K562 (cell line): ENCODE measurements at regions not wholly inside any gene's neighbourhood (a gene's known extent, or its start where the extent isn't known, plus 50 kb on each side); places are given as distances from the start of the nearest gene placed in this dataset.

Experiments used
- ARID1B ChIP-seq: fragments of 450-650 bp; IDR thresholded peaks from 2 replicates; pipeline ENCODE4 v1.6.1; 2016; ENCODE audit warnings: antibody characterized with exemption, mild to moderate bottlenecking, inconsistent platforms
- BCOR ChIP-seq: fragments of 450-650 bp; IDR thresholded peaks from 2 replicates; pipeline ENCODE4 v1.6.1; 2016
- BHLHE40 ChIP-seq: IDR thresholded peaks from 2 replicates; pipeline ENCODE4 v1.6.1; 2011; ENCODE audit warnings: low read length, improper control_type of control experiment
- C11orf30 ChIP-seq: fragments of 450-650 bp; IDR thresholded peaks from 2 replicates; pipeline ENCODE4 v1.6.1; 2016; ENCODE audit warnings: low read depth, mild to moderate bottlenecking
- CBFA2T3 ChIP-seq: fragments of 450-650 bp; IDR thresholded peaks from 2 replicates; pipeline ENCODE4 v1.6.1; 2017
- CCAR2 ChIP-seq: fragments of 200-400 bp; formaldehyde crosslinking; IDR thresholded peaks from 2 replicates; pipeline ENCODE4 v1.6.1; 2017; ENCODE audit warnings: mild to moderate bottlenecking, low read depth, low read length
- CREM ChIP-seq: IDR thresholded peaks from 2 replicates; pipeline ENCODE4 v1.6.1; 2014; ENCODE audit warnings: antibody characterized with exemption, low read depth
- CXXC5 ChIP-seq: fragments of 250-450 bp; sonication (Bioruptor Pico); IDR thresholded peaks from 2 replicates; pipeline ENCODE4 v1.8.0; 2022; ENCODE audit warnings: inconsistent platforms, mild to moderate bottlenecking, moderate library complexity
- DACH1 ChIP-seq: fragments of 450-650 bp; IDR thresholded peaks from 2 replicates; pipeline ENCODE4 v1.6.1; 2018; ENCODE audit not compliant: partially characterized antibody
- DPF2 ChIP-seq: fragments of 450-650 bp; IDR thresholded peaks from 2 replicates; pipeline ENCODE4 v1.6.1; 2016
- HES1 ChIP-seq: fragments of 450-650 bp; IDR thresholded peaks from 2 replicates; pipeline ENCODE4 v1.6.1; 2016; ENCODE audit warnings: low read depth, mild to moderate bottlenecking, moderate library complexity
- ILF3 ChIP-seq: fragments of 450-650 bp; IDR thresholded peaks from 2 replicates; pipeline ENCODE4 v1.6.1; 2018; ENCODE audit warnings: antibody characterized with exemption, mild to moderate bottlenecking, moderate library complexity, borderline replicate concordance
- MYC ChIP-seq, 2 experiments: fragments of 250-450 bp in 1 of 2; sonication (Bioruptor Pico) in 1 of 2; IDR thresholded peaks; 2 replicates each; pipeline versions ENCODE4 v1.5.1 to v1.6.1; 2012 to 2021; ENCODE audit warnings: low read depth in 2 of 2, borderline replicate concordance in 1 of 2, improper control_type of control experiment in 1 of 2, low read length in 1 of 2, mild to moderate bottlenecking in 1 of 2, moderate library complexity in 1 of 2
- NFE2 ChIP-seq: IDR thresholded peaks from 2 replicates; pipeline ENCODE4 v1.6.1; 2014; ENCODE audit warnings: antibody characterized with exemption, low read depth
- NFE2L1 ChIP-seq: fragments of 450-650 bp; IDR thresholded peaks from 2 replicates; pipeline ENCODE4 v1.6.1; 2016; ENCODE audit warnings: missing genetic modification characterization, low read depth, mild to moderate bottlenecking, missing compliant biosample characterization, moderate library complexity, borderline replicate concordance
- NRF1 ChIP-seq, 2 experiments: fragments of 450-650 bp; IDR thresholded peaks in 1 of 2; conservative IDR thresholded peaks in 1 of 2; 2 replicates each; pipeline ENCODE4 v1.6.1; 2014; ENCODE audit warnings: mild to moderate bottlenecking in 2 of 2
- RCOR1 ChIP-seq, 2 experiments: IDR thresholded peaks; 2 replicates each; pipeline ENCODE4 v1.6.1; 2012; ENCODE audit warnings: low read depth in 2 of 2, low read length in 2 of 2, borderline replicate concordance in 1 of 2, improper control_type of control experiment in 1 of 2
- RNF2 ChIP-seq: sonication (generic); IDR thresholded peaks from 2 replicates; pipeline ENCODE4 v1.6.1; 2016
- SAP30 ChIP-seq: fragments of 200-600 bp; sonication (generic); IDR thresholded peaks from 2 replicates; pipeline ENCODE4 v1.6.1; 2012; ENCODE audit warnings: borderline replicate concordance, low read depth, mild to moderate bottlenecking, moderate library complexity, low read length, control low read depth, inconsistent platforms; ENCODE audit not compliant: insufficient read depth, poor library complexity, severe bottlenecking
- SMARCE1 ChIP-seq: fragments of 450-650 bp; IDR thresholded peaks from 2 replicates; pipeline ENCODE4 v1.7.1; 2016; ENCODE audit warnings: mild to moderate bottlenecking
- SOX6 ChIP-seq: fragments of 450-650 bp; IDR thresholded peaks from 2 replicates; pipeline ENCODE4 v1.6.1; 2014; ENCODE audit warnings: mild to moderate bottlenecking
- SP2 ChIP-seq: IDR thresholded peaks from 2 replicates; pipeline ENCODE4 v1.6.1; 2011; ENCODE audit warnings: mild to moderate bottlenecking, low read depth, low read length, moderate library complexity; ENCODE audit not compliant: poor library complexity, severe bottlenecking; ENCODE audit errors: extremely low read depth
- TEAD4 ChIP-seq, 2 experiments: sonication (generic) in 1 of 2; formaldehyde crosslinking in 1 of 2; IDR thresholded peaks; 2 replicates each; pipeline versions ENCODE4 v1.6.1 to v1.8.0; 2012 to 2022; ENCODE audit warnings: borderline replicate concordance in 1 of 2, inconsistent platforms in 1 of 2, low read length in 1 of 2, mild to moderate bottlenecking in 1 of 2, missing genetic modification reagents in 1 of 2
- ZNF77 ChIP-seq: fragments of 250-450 bp; sonication (Bioruptor Pico); IDR thresholded peaks from 2 replicates; pipeline ENCODE4 v1.5.0; 2020
- TF ChIP-seq, protein P1 (sequence below): fragments of 450-650 bp; IDR thresholded peaks from 2 replicates; pipeline ENCODE4 v1.6.1; 2016; ENCODE audit warnings: borderline replicate concordance
- TF ChIP-seq, protein P2 (sequence below): sonication (generic); formaldehyde crosslinking; IDR thresholded peaks from 2 replicates; pipeline ENCODE4 v1.8.0; 2022; ENCODE audit warnings: mild to moderate bottlenecking, missing genetic modification reagents

- TF ChIP-seq TEAD4 (IDR thresholded peaks at IDR 0.05; ENCODE audit: low read length) = peak; percentile 48; the same call in 1 of the 2 replicates
- TF ChIP-seq TEAD4 (CRISPR knock-in tag; IDR thresholded peaks at IDR 0.05; ENCODE audit: borderline replicate concordance) = no peak
- 0 out of 4 replicates have a peak, but pooled peaks of 1 of the 2 experiments have one; percentile 14 for TF ChIP-seq RCOR1 (IDR thresholded peaks at IDR 0.05; ENCODE audit: borderline replicate concordance in 1 of 2, low read depth in 2 of 2, low read length in 2 of 2)
- TF ChIP-seq ILF3 = no peak
- no peak for TF ChIP-seq CCAR2
- TF ChIP-seq, protein P1, sequence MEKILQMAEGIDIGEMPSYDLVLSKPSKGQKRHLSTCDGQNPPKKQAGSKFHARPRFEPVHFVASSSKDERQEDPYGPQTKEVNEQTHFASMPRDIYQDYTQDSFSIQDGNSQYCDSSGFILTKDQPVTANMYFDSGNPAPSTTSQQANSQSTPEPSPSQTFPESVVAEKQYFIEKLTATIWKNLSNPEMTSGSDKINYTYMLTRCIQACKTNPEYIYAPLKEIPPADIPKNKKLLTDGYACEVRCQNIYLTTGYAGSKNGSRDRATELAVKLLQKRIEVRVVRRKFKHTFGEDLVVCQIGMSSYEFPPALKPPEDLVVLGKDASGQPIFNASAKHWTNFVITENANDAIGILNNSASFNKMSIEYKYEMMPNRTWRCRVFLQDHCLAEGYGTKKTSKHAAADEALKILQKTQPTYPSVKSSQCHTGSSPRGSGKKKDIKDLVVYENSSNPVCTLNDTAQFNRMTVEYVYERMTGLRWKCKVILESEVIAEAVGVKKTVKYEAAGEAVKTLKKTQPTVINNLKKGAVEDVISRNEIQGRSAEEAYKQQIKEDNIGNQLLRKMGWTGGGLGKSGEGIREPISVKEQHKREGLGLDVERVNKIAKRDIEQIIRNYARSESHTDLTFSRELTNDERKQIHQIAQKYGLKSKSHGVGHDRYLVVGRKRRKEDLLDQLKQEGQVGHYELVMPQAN = peak; percentile 81; the same call in 1 of the 2 replicates
- peak; percentile 86 to 88 for TF ChIP-seq NRF1 (conservative IDR thresholded peaks at IDR 0.05 in 1 of 2, IDR thresholded peaks at IDR 0.05 in 1 of 2)
- TF ChIP-seq RNF2 = peak; percentile 72; the same call in 1 of the 2 replicates
- peak; percentile 57; the same call in 1 of the 2 replicates for TF ChIP-seq SOX6
- TF ChIP-seq HES1 = peak; percentile 92
- 0 out of 2 replicates have a peak, but pooled peaks have one; percentile 26 for TF ChIP-seq C11orf30
- TF ChIP-seq SAP30 = peak; percentile 84
- no peak for TF ChIP-seq NFE2L1
- TF ChIP-seq CXXC5 = peak; percentile 87
- 0 out of 2 replicates have a peak, but pooled peaks have one; percentile 43 for TF ChIP-seq CREM
- TF ChIP-seq ZNF77 (CRISPR knock-in tag) = no peak
- TF ChIP-seq MYC (IDR thresholded peaks at IDR 0.05; ENCODE audit: low read depth, low read length) = peak; percentile 62
- TF ChIP-seq MYC (CRISPR knock-in tag; IDR thresholded peaks at IDR 0.05; ENCODE audit: borderline replicate concordance, low read depth) = no peak
- TF ChIP-seq SP2 = no peak
- TF ChIP-seq NFE2 = peak; percentile 76
- 0 out of 2 replicates have a peak, but pooled peaks have one; percentile 31 for TF ChIP-seq DPF2
- TF ChIP-seq, protein P2, sequence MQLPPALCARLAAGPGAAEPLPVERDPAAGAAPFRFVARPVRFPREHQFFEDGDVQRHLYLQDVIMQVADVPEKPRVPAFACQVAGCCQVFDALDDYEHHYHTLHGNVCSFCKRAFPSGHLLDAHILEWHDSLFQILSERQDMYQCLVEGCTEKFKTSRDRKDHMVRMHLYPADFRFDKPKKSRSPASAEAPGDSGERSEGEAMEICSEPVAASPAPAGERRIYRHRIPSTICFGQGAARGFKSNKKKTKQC (CRISPR knock-in tag) = 0 out of 2 replicates have a peak, but pooled peaks have one; percentile 30
- TF ChIP-seq BHLHE40 = peak; percentile 76
- peak; percentile 37 for TF ChIP-seq CBFA2T3
- peak; percentile 57 for TF ChIP-seq DACH1
- TF ChIP-seq BCOR = peak; percentile 38; the same call in 1 of the 2 replicates
- 0 out of 2 replicates have a peak, but pooled peaks have one; percentile 41 for TF ChIP-seq SMARCE1
- TF ChIP-seq ARID1B = peak; percentile 55; the same call in 1 of the 2 replicates
Observed at GRCh38 chr6:129766959-129767728, 57.2 kb upstream of the ARHGAP18 start (continued).
